ENCODE measurements at regions not wholly inside any gene's neighbourhood (a gene's known extent, or its start where the extent isn't known, plus 50 kb on each side); places are given as distances from the start of the nearest gene placed in this dataset.

DNA sequence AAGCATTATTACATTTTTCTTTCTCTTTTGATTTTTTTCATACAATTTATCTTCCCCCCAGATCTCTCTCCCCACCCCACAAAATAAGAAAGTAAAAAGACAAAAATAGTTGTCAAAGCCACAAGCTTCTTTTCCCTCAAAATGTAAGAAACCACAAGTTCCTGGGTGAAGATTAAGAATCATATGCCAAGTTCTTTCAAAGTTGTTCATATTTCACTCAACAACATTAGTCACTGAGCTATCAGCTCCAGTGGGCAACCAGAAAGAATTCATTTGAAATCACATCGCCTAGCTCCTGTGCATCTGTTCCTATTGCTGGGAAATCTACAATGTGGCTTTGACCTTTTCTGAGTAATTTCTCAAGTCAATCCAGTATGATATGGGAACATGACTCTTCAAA is 681.6 kb upstream of the ARPP21 start:
- TF ChIP-seq POLR2AphosphoS5 (IDR thresholded peaks at IDR 0.05; ENCODE audit: low read depth, low read length) (no peak), REST (IDR thresholded peaks at IDR 0.05; ENCODE audit: insufficient read depth in 1 of 2, low read depth in 2 of 2, low read length in 1 of 2) (no peak), TCF7L2 (IDR thresholded peaks at IDR 0.05; ENCODE audit: low read depth, low read length) (no peak), SIN3A (IDR thresholded peaks at IDR 0.05; ENCODE audit: borderline replicate concordance, insufficient read depth, low read depth, low read length) (no peak)
- TF ChIP-seq, protein P1, sequence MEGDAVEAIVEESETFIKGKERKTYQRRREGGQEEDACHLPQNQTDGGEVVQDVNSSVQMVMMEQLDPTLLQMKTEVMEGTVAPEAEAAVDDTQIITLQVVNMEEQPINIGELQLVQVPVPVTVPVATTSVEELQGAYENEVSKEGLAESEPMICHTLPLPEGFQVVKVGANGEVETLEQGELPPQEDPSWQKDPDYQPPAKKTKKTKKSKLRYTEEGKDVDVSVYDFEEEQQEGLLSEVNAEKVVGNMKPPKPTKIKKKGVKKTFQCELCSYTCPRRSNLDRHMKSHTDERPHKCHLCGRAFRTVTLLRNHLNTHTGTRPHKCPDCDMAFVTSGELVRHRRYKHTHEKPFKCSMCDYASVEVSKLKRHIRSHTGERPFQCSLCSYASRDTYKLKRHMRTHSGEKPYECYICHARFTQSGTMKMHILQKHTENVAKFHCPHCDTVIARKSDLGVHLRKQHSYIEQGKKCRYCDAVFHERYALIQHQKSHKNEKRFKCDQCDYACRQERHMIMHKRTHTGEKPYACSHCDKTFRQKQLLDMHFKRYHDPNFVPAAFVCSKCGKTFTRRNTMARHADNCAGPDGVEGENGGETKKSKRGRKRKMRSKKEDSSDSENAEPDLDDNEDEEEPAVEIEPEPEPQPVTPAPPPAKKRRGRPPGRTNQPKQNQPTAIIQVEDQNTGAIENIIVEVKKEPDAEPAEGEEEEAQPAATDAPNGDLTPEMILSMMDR (IDR thresholded peaks at IDR 0.05): no peak
